ELF-1 (cell line): ENCODE measurements at regions not wholly inside any gene's neighbourhood (a gene's known extent, or its start where the extent isn't known, plus 50 kb on each side); places are given as distances from the start of the nearest gene placed in this dataset.
"Not testable (repeated sequence)": the region's sequence is repeated elsewhere in the genome, so short reads cannot be mapped to it uniquely, and the experiment has no call there.

Source experiments
- DNase-seq: peaks from one replicate; pipeline ENCODE4 v3.0.0-alpha.2; 2016; ENCODE audit warnings: low read depth, low spot score

DNA sequence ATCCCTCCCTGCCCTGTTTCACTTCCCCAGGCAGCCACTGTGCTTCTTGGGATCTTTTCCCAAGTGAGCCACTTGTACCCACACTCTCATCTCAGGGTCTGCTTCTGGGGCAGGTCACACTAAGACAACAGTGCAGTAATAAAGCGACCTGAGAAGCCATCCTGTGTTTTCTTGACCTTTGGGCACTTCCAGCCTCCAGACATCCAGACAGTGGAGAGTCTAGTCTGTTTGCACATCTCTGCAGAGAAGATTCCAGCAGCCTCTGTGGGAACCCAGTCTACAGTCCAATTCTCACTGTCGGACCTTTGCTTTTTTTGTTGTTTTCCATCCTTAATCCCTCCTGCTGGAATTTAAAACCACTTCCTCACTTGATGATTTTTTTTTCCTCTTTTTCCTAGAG lies 50.3 kb upstream of the ATP6AP2 start:
- DNase-seq: peak; percentile 15

DNA sequence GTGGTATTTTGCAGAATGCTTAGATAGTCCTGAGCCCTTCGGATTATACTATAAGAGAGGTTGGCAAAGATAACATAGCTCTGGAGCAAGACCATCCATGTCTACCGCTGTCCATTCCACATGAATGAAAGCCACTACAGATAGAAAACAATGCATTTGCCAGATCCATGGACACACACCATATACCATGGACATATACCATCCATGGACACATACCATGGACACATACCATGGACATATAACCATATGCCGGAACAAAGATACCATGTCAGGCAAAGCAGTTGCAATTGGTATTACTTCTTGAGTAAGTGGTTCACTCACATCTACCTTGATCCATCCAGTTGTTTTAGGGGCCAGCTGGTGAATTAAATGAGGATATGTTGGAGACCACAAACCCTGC lies 53.2 kb upstream of the ATP6AP2 start:
- DNase-seq: no peak

DNA sequence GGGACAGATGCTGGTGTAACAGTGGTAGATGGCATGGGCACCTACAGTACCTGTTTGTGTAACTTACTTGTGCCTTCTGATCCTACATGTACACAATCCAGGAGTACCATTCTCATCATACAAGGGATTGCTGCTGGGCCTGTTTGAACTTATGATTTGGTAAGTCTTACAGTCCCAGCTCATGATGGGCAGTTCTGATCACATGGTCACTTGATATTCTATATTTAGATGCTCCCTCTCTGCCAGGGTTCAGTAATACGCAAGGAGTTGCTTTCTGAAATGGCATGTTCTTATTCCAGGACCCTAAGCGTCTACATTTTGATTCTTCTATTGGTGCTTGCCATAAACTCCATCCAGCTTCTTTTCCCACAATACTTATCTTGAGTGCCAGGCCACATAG lies 54.4 kb upstream of the ATP6AP2 start:
- no peak for DNase-seq

DNA sequence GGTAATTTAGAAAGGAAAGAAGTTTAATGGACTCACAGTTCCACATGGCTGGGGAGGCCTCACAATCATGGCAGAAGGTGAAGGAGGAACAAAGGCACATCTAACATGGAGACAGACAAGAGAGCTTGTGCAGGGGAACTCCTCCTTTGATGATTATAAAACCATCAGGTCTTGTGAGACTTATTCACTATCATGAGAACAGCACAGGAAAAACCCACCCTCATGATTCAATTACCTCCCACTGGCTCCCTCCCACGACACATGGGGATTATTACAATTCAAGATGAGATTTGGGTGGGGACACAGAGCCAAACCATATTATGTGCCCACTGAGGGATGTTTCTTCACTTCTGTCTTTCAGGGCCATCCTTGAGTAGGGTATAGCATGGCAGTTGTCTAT lies 54.9 kb upstream of the ATP6AP2 start:
- not testable (repeated sequence) for DNase-seq

DNA sequence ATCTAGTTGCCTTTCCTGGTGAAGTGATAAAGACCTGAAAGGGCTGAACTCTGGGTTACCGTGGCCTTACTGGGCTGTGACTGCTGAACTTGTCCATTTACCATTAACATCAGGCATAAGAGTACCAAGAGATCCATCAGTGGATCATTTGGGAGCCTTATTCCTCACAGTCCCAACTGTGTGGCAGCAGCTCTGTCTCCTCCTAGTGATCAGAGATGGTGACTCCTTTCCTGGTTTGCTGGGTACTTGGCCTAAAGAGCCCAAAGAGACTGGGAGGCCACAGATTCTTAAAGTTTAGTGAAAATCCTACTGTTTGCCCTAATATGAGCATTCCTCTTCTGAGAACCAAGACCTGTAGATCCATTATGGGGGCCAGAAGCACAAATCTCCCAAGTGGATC lies 56.3 kb upstream of the ATP6AP2 start:
- no peak for DNase-seq

DNA sequence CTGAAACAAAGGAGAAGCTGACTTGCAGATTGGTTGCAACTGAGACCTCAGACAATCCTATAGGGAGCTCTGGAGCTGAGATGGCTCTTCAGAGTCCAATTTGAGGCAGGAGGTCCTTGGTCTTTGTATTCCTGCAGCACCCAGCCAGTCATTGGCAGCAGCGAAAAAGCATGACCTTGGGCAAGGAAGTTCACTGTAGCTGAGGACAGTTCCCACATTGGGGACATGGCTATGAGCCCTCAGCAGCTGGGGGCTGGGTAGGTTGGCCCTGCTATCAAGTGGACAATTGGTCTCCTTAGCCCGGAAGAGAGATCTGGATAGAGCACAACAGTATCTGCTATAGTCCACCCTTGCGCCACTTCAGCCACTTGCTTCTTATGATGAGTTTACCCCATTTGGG lies 56.9 kb upstream of the ATP6AP2 start:
- DNase-seq: no peak

DNA sequence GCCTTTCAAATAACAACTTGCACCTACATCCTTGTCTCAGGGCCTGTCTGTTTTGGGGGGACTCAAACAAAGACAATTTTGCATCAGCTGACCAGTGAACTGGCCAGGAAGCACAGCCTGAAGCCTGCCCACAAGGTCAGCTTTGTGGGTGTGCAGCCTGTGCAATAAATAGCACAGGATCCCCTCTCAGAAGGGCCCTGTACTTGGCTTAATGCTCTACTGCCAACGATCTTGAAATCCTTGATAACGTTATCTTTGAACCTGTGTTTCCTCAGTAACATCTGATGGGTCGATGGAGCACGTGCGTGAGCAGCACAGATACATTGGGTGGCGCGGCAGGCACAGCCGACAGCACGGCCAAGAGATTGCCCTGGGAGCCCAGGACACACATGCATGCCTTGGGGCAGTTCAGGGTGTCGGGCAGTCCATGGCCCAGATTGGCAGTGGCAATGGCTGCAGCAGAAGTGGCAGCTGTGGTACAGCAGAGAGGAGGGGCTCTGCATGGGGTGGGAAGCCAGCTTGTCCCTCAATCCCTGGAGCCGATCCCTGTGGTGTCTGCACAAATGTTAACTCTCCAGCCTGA lies 58.8 kb upstream of the ATP6AP2 start:
- DNase-seq: no peak

DNA sequence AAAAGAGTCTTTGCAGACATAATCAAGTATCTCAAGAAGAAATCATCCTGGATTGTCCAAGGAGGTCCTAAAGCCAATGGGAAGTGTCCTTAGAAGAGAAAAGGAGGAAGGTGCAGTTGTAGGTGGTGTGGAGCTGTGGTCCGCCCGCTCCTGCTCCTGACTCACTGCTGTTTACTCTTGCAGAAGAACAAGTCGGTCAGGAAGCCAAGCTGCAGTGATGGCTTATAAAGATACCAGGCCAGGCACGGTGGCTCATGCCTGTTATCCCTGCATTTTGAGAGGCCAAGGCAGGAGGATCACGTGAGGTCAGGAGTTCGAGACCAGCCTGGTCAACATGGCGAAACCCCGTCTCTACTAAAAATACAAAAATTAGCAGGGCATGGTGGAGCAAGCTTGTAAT lies 66.4 kb upstream of the ATP6AP2 start:
- DNase-seq: peak; percentile 23

DNA sequence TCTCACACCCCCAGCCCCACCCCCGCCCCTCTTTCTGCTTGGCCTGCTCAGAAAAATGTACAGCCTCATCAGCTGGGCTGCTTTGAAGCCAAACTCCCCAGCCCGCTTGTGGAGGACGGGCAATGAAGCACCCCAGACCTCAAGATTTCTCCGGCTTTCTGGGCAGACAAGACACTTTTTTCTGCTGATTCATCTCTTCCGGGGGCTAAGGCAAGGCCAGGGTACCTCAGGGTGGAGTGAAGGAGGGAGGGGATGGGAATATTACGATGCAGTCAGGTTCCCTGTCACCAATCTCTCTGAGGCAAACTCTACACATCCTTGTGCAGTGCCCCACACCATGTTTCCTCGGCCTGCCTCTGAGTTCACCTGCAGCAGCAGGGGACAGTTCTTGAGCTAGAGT lies 66.9 kb upstream of the ATP6AP2 start:
- DNase-seq: no peak

DNA sequence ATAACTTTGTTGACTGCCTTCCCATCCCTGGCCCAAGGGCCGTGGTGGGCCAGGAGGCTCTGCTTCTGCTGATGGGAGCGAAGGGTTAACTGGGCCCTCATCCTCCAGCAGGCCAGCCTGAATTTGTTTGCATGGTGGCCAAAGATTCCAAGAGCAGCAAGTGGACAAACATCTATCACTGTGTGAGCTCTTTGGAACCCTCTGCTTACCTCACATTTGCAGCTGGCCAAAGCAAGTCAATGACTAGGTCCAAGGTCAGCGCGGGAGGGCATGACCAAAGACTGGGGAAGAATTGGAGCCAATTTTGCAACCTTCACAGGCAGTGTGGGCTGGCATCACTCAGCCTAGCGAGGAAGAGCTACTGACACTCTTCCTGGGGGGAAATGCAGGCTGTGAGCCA lies 67.8 kb upstream of the ATP6AP2 start:
- DNase-seq: no peak

DNA sequence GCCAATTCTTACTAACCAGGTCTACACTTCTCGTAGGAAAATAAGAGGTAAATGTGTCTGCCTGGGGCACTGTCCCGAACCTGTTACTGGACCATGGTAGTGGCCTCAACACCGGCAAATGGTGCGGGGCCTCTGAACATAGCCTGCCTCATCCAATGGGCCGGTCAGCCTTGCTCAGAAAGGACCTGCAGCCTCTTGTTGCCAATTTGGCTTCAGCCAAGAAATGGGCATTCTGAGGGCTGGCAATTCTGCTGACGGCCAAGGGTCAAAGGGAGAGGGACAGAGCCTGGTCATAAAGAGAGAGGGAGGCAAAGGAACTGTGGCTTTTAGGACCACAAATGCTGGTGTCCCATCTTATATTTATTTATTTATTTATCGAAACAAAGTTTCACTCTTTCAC lies 69.5 kb upstream of the ATP6AP2 start:
- no peak for DNase-seq

DNA sequence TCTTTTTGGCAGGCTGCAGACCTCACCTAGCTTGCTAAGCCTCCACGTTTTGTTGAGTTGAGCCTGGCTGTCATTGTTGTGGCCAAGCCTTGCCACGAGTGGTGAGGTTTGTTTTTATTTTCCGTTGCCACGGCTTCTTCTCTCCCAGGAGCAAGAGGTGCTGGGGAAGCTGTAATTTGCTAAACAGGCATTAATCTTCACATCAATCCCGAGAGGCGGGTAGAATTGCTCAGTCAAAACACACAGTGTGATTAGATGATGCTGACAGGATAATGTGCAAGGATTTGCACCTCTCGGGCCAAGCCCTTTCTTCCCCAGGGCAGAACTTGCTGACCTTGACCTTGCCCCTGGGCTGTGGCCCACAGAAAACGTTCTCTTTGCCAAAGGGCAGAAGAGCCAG lies 72.2 kb upstream of the ATP6AP2 start:
- no peak for DNase-seq

DNA sequence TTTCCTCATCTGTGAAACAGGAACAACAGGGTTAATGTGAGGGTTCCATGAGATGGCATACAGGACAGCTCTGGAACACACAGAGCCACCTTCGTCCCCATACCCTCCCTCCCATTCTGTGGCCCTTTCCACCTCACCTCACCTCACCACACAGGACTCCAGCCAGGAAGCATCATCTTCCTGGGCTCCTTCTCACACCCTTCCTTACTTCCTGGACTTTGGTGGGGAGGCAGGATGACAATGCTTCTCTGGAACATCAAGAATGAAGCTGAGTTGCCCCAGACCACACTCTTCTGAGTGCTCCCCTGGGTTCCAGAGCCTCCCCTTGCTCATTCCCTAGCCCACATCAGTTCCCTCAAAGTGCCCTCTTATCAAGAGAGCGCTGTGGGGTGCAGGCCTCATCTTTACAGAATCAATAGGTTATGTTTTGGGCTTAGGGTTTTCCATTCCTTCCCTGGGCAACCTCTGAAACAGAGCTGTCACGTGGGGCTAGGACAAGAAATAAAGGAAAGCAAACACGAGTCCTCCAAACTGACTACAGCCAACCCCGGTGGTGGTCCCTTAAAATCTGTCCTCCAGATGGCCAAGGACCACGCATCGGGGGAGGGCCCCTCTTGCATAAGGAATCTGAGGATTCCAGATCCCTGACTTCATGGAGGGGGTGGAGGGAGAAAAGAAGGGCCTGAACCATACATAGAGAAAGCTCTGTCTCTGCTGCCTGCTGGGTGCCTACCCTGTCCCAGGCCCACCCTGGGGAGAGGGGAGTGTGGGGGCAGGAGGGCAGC lies 74.4 kb upstream of the ATP6AP2 start:
- DNase-seq: no peak

DNA sequence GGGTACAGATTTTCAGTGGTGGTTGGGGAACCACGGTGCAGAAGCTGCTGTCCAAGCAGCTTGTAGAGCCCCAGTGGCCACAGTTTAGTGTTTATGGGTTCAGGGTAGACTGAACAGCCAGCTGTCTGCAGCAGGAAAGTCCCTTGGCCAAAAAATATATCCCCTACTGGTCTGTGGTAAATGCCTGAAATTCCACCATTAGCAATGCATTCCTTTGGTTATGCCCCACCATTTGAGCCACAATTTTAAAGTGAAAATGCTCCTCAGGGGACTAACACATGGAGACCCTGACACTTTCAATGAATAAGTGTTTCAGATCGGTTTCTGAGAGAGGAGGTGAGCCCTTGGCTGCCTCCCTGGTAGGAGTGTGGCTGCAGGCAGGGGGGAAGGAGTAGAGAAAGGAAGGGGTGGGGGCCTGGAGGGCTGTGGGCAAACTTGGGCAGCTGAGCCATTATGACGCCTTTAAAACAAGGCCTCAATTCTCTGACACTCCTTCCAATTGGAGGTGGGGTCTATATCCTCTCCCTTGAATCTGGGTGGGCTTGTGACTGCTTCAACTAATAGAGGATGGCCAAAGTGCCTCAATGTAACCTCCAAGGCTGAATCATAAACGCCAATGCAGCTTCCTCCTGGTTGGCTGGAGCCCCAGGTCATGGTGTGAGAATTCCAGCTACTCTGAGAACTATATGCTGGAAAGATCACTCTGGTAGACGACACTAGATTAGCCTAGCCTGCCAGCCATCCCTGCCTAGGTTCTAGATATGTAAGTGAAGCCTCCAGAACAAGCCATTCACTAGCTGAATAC lies 75.8 kb upstream of the ATP6AP2 start:
- DNase-seq: peak; percentile 58

DNA sequence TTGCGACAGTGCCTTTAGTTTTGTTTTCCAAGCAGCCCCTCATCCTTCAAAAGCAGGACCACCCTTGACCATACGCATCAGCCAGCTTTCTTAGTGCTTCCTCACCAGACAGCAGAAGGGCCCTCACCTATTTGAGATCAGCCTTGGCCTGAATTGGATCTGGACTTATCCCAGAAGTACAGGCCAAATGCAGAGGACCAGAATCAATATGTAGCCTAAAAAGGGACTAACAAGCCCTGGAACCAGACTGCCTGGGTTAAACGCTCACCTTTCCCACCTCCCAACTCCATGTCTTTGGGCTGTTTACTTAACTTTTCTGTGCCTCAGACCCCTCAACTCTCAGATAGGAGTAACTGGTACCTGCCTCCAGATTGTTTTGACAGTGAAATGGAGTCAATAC lies 77.7 kb upstream of the ATP6AP2 start:
- DNase-seq: no peak

DNA sequence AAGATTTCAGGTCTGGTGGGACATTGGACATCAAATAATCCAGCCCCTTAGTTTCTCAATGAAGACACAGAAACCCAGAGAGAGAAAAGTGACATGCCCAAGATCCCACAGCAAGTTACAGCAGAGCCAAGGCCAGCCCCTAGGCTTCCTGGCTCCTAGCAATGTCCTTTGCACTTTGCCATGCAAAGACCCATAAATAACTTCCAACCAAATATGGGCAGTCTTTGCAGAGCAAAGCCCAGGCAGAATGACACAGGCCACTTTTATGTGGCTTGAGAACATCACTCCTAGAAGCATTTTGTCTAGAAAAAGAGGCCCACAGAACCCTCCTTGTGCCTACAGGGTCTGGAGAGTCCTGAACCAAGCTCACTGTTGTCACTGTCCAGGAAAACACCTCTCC lies 78.1 kb upstream of the ATP6AP2 start:
- no peak for DNase-seq

DNA sequence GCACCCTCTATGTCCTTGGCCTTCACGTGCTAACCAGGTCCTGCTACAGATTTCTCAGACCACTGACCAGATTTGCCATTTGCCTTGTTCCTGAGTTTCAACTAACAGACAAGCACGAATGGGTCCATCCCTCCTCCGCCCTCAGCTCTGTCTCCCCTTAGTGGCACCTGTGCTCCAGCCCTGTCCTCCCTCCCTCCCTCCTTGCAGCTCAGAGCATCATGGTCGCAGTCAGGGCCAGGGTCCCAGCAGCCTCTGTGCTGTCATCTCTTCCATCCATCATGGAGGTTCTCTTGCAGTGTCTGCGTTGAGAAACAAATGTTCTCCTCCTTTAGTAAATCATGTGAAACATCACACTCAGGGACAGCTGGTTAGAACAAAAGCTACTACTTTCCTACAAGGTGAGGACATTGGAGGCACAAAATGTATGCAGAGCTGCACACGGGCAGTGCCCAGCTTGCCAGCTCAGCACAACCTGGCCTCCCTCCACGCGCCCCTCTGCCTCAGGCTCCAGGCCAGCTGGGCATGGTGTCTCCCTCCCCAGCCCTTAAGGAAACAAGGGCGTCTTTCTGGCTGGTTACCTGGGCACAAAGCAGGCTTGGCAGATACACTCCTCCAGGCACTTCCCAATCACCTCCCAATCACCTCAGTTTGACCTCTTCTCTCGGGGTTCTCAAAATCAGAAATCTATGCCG lies 79.5 kb upstream of the ATP6AP2 start:
- no peak for DNase-seq

DNA sequence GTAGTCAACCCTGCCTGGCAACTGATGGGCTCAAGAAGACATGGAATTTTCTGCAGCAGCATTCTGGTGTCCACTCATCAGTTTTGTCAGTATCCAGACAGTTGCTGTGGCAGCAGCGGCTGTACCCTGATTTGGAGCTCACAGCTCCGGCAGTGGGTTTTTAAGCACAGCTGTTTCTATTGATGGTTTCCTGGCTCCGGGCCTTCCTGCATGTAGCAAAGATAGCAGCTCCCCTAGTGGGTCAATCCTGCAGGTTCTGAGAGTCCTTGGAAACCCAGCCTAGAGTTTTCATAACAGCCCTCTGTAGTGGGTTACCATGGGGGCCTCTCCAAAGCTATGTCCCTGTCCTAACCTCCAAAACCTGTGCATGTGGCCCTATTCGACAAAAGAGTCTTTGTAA lies 84.0 kb upstream of the ATP6AP2 start:
- peak; percentile 42 for DNase-seq

DNA sequence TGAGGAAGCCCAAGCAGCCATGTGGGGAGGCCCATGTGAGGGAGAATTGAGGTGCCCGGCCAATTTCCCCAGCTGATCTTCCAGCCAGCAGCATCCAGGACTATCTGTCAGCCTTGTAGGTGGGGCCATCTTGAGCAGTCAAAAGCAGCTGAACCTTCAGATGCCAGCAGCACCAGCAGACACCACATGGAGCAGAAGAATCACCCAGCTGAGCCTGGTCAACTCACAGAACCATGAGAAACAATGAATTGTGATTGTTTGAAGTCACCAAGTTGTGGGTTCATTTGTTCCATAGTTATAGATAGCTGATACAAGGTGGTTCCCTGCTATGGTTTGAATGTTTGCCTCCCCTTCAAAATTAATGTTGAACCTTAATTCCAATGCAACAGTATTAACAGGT lies 85.1 kb upstream of the ATP6AP2 start:
- no peak for DNase-seq

DNA sequence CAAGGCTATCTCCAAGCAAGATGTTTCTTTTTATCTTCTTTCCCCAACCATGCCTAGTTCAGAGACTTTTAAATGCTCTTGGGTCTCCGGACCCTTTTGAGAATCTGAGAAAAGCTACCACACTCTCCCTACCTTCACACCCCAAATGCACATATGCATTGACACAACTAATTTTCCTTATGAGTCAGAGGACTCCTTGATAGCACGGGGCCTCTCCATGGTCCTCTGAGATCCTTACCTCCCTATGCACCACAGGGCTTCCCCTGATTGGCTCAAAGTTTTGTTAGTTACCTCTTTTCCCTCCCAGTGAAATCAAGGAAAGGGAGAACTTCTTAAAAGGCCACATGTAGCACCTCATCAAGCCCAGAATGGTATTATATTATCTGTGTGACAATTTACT lies 86.8 kb upstream of the ATP6AP2 start:
- no peak for DNase-seq

DNA sequence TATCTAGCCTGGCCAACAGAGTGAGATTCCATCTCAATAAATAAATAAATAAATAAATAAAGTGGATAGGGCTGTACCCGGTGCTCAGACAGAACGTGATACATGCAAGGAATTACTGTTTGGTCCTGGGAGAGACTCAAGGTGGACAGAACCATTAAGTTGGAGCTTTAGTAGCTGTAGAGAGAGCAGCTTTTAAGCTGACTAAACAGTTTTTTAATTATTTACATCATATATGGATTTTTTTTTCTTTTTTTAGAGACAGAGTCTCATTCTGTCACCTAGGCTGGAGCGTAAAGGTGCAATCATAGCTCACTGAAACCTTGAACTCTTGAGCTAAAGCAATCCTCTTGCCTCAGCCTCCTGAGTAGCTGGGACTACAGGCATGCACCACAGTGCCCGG lies 92.5 kb upstream of the ATP6AP2 start:
- DNase-seq: no peak

DNA sequence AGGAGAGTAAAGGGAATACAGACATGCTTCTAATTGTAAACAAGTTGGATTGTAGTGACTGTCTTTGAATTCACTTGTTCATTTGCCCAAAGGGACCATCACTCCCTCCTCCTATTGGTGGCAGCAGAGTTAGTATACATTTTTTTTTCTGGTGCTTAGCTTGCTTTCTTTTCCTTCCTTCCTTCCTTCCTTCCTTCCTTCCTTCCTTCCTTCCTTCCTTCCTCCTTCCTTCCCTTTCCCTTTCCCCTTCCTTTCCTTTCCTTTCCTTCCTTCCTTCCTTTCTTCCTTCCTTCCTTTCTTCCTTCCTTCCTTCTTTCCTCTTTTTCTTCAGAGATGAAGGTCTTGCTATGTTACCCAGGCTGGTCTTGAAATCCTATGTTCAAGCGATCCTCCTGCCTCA lies 94.8 kb upstream of the ATP6AP2 start:
- DNase-seq: no peak
